Hindlimb muscle (tissue), 1 donor: ENCODE measurements at regions not wholly inside any gene's neighbourhood (a gene's known extent, or its start where the extent isn't known, plus 50 kb on each side); places are given as distances from the start of the nearest gene placed in this dataset.
A peak's percentile ranks its signal among the peaks of the same experiment; 100 is the strongest.
"Not testable (repeated sequence)": the region's sequence is repeated elsewhere in the genome, so short reads cannot be mapped to it uniquely, and the experiment has no call there.

Experiments used
- DNase-seq: peaks from one replicate; pipeline ENCODE4 v3.0.0-alpha.2; 2013

- DNase-seq = no peak
These were observed 69.7 kb downstream of the GLYATL1 start for GRCh38 chr11:59008947-59009346.

- DNase-seq = peak; percentile 13
These were observed 70.4 kb downstream of the GLYATL1 start for GRCh38 chr11:59009661-59010060.

GRCh38 chr11:59010708-59011107 is 71.4 kb downstream of the GLYATL1 start:
- DNase-seq = no peak

GRCh38 chr11:59011655-59012397 is 72.5 kb downstream of the GLYATL1 start:
- no peak for DNase-seq

- no peak for DNase-seq
These were observed 73.3 kb downstream of the GLYATL1 start for GRCh38 chr11:59012398-59013265.

GRCh38 chr11:59025097-59025496 is 61.0 kb upstream of the GLYATL1B start:
- no peak for DNase-seq

- no peak for DNase-seq
These were observed 58.0 kb upstream of the GLYATL1B start for GRCh38 chr11:59028105-59028504.

GRCh38 chr11:59029366-59029889 is 56.7 kb upstream of the GLYATL1B start:
- no peak for DNase-seq

GRCh38 chr11:59030037-59030436 is 56.1 kb upstream of the GLYATL1B start:
- DNase-seq = no peak

GRCh38 chr11:59031746-59032145 is 54.4 kb upstream of the GLYATL1B start:
- not testable (repeated sequence) for DNase-seq
